Neural progenitor cell (in vitro differentiated cells): ENCODE measurements at regions not wholly inside any gene's neighbourhood (a gene's known extent, or its start where the extent isn't known, plus 50 kb on each side); places are given as distances from the start of the nearest gene placed in this dataset.

ENCODE experiments used
- DNase-seq: peaks from one replicate; pipeline ENCODE4 v3.0.0-alpha.2; 2016; ENCODE audit warnings: low spot score
- H2AFZ ChIP-seq: fragments of 200-600 bp; sonication (generic); replicated peaks from 2 replicates; pipeline ENCODE4 v1.6.1; 2016; ENCODE audit warnings: antibody characterized with exemption
- H3F3A ChIP-seq: fragments of 200-600 bp; sonication (generic); 2 replicates; pipeline ENCODE4 v1.6.1; 2016; ENCODE audit warnings: antibody characterized with exemption, low read depth
- H3K27ac ChIP-seq: fragments of 200-600 bp; sonication (generic); 2 replicates; pipeline ENCODE4 v1.5.1; 2016; ENCODE audit warnings: mild to moderate bottlenecking
- H3K27me3 ChIP-seq: fragments of 200-600 bp; sonication (generic); 2 replicates; pipeline ENCODE4 v1.6.1; 2016; ENCODE audit warnings: mild to moderate bottlenecking, moderate library complexity
- H3K36me3 ChIP-seq: fragments of 200-600 bp; sonication (generic); 2 replicates; pipeline ENCODE4 v1.5.1; 2016
- H3K4me1 ChIP-seq: fragments of 200-600 bp; sonication (generic); 2 replicates; pipeline ENCODE4 v1.6.1; 2016; ENCODE audit warnings: mixed run types
- H3K4me2 ChIP-seq: fragments of 200-600 bp; sonication (generic); 2 replicates; pipeline ENCODE4 v1.6.1; 2016
- H3K4me3 ChIP-seq: fragments of 200-600 bp; sonication (generic); 2 replicates; pipeline ENCODE4 v1.5.1; 2016
- H3K79me2 ChIP-seq: fragments of 200-600 bp; sonication (generic); 2 replicates; pipeline ENCODE4 v1.6.1; 2016; ENCODE audit warnings: low read depth
- H3K9ac ChIP-seq: fragments of 200-600 bp; sonication (generic); 2 replicates; pipeline ENCODE4 v1.6.1; 2016
- H3K9me3 ChIP-seq: fragments of 200-600 bp; sonication (generic); 2 replicates; pipeline ENCODE4 v1.5.1; 2016; ENCODE audit warnings: low read depth
- H4K20me1 ChIP-seq: fragments of 200-600 bp; sonication (generic); 2 replicates; pipeline ENCODE4 v1.6.1; 2016; ENCODE audit warnings: low read depth
- H3K27ac Mint-ChIP-seq: 3 replicates; pipeline ENCODE4 v1.8.0; 2021; ENCODE audit warnings: mixed read lengths
- H3K27me3 Mint-ChIP-seq: 2 replicates; pipeline ENCODE4 v1.8.0; 2022; ENCODE audit warnings: low read depth, mild to moderate bottlenecking, inconsistent platforms, moderate library complexity, mixed read lengths; ENCODE audit not compliant: insufficient read depth
- H3K36me3 Mint-ChIP-seq: 3 replicates; pipeline ENCODE4 v1.8.0; 2021; ENCODE audit warnings: mixed read lengths
- H3K4me1 Mint-ChIP-seq: 3 replicates; pipeline ENCODE4 v1.8.0; 2021; ENCODE audit warnings: mixed read lengths
- H3K4me3 Mint-ChIP-seq: 3 replicates; pipeline ENCODE4 v1.8.0; 2021; ENCODE audit warnings: mild to moderate bottlenecking, moderate library complexity, mixed read lengths
- H3K9me3 Mint-ChIP-seq: 3 replicates; pipeline ENCODE4 v1.8.0; 2020; ENCODE audit warnings: mixed read lengths
- CTCF ChIP-seq: fragments of 200-600 bp; sonication (generic); IDR thresholded peaks from 2 replicates; pipeline ENCODE4 v1.5.1; 2017; ENCODE audit warnings: antibody characterized with exemption, mild to moderate bottlenecking
- EZH2 ChIP-seq: fragments of 200-600 bp; sonication (generic); IDR thresholded peaks from 2 replicates; pipeline ENCODE4 v1.6.1; 2017; ENCODE audit warnings: antibody characterized with exemption, mild to moderate bottlenecking, moderate library complexity
- EZH2phosphoT487 ChIP-seq: fragments of 200-600 bp; sonication (generic); IDR thresholded peaks from 2 replicates; pipeline ENCODE4 v1.6.1; 2017; ENCODE audit warnings: antibody characterized with exemption

- H3K4me2 ChIP-seq: no peak overlapping the region
- no peak for DNase-seq
- H3K9ac ChIP-seq: no peak overlapping the region
These were observed 258.6 kb downstream of the CBLN1 start for GRCh38 chr16:49023050-49023449.

GRCh38 chr16:49022351-49022963 lies 259.2 kb downstream of the CBLN1 start:
- peaks cover 65% of the 10 kb centered on the region for H3K4me1 Mint-ChIP-seq
- no peak for TF ChIP-seq EZH2phosphoT487
- no peak for TF ChIP-seq EZH2
- no peak for TF ChIP-seq CTCF
- H3F3A ChIP-seq: no peaks in the 10 kb centered on the region
- DNase-seq: no peak
- no peak overlapping the region for H3K27ac ChIP-seq
- no peaks in the 10 kb centered on the region for H3K27me3 ChIP-seq
- peaks cover 29% of the 10 kb centered on the region for H3K4me1 ChIP-seq
- H3K4me3 ChIP-seq: no peak overlapping the region
- peak overlapping the region; percentile 4 for H3K4me2 ChIP-seq
- no peak overlapping the region for H2AFZ ChIP-seq
- H3K9me3 Mint-ChIP-seq: no peaks in the 10 kb centered on the region
- H3K36me3 Mint-ChIP-seq: no peaks in the 10 kb centered on the region
- H3K27ac Mint-ChIP-seq: no peak overlapping the region
- no peaks in the 10 kb centered on the region for H4K20me1 ChIP-seq
- H3K9me3 ChIP-seq: no peaks in the 10 kb centered on the region
- no peak overlapping the region for H3K9ac ChIP-seq
- peaks cover 23% of the 10 kb centered on the region for H3K27me3 Mint-ChIP-seq
- no peaks in the 10 kb centered on the region for H3K79me2 ChIP-seq
- no peaks in the 10 kb centered on the region for H3K36me3 ChIP-seq
- peak overlapping the region; percentile 6 for H3K4me3 Mint-ChIP-seq

More at GRCh38 chr16:49023050-49023449, 258.6 kb downstream of the CBLN1 start:
- H3K4me1 ChIP-seq: peaks cover 29% of the 10 kb centered on the region
- H2AFZ ChIP-seq: no peak overlapping the region
- TF ChIP-seq EZH2 (no peak), CTCF (no peak), EZH2phosphoT487 (no peak)
- H3K9me3 Mint-ChIP-seq: no peaks in the 10 kb centered on the region
- peak overlapping the region; percentile 58 for H3K27ac Mint-ChIP-seq
- no peak overlapping the region for H3K4me3 Mint-ChIP-seq
- H3K27me3 ChIP-seq: no peaks in the 10 kb centered on the region
- H4K20me1 ChIP-seq: no peaks in the 10 kb centered on the region
- H3K79me2 ChIP-seq: no peaks in the 10 kb centered on the region
- H3K27ac ChIP-seq: no peak overlapping the region
- H3F3A ChIP-seq: no peaks in the 10 kb centered on the region
- H3K9me3 ChIP-seq: no peaks in the 10 kb centered on the region
- H3K36me3 Mint-ChIP-seq: no peaks in the 10 kb centered on the region
- no peaks in the 10 kb centered on the region for H3K36me3 ChIP-seq
- H3K27me3 Mint-ChIP-seq: peaks cover 23% of the 10 kb centered on the region
- peaks cover 65% of the 10 kb centered on the region for H3K4me1 Mint-ChIP-seq
- H3K4me3 ChIP-seq: no peak overlapping the region

GRCh38 chr16:49021136-49021535 lies 260.5 kb downstream of the CBLN1 start:
- H3K79me2 ChIP-seq: no peaks in the 10 kb centered on the region
- peak overlapping the region; percentile 39 for H3K4me2 ChIP-seq
- DNase-seq: peak; percentile 25
- no peaks in the 10 kb centered on the region for H3K9me3 Mint-ChIP-seq
- H3K27me3 ChIP-seq: no peaks in the 10 kb centered on the region
- H3K36me3 ChIP-seq: no peaks in the 10 kb centered on the region
- no peaks in the 10 kb centered on the region for H3K36me3 Mint-ChIP-seq
- H2AFZ ChIP-seq: peak overlapping the region; percentile 26
- no peak for TF ChIP-seq EZH2phosphoT487
- no peak for TF ChIP-seq CTCF
- no peak for TF ChIP-seq EZH2
- H3K4me1 Mint-ChIP-seq: peaks cover 65% of the 10 kb centered on the region
- H3K27ac Mint-ChIP-seq: no peak overlapping the region
- no peaks in the 10 kb centered on the region for H4K20me1 ChIP-seq
- no peak overlapping the region for H3K27ac ChIP-seq
- no peaks in the 10 kb centered on the region for H3K9me3 ChIP-seq
- no peak overlapping the region for H3K9ac ChIP-seq
- peaks cover 23% of the 10 kb centered on the region for H3K27me3 Mint-ChIP-seq
- peaks cover 29% of the 10 kb centered on the region for H3K4me1 ChIP-seq
- H3K4me3 ChIP-seq: no peak overlapping the region
- H3F3A ChIP-seq: no peaks in the 10 kb centered on the region
- H3K4me3 Mint-ChIP-seq: no peak overlapping the region
